H1 (cell line): ENCODE measurements at regions not wholly inside any gene's neighbourhood (a gene's known extent, or its start where the extent isn't known, plus 50 kb on each side); places are given as distances from the start of the nearest gene placed in this dataset.

Source experiments
- CBX5 ChIP-seq: fragments of 300-800, 300-1000 bp; sonication (generic); IDR thresholded peaks from 2 replicates; pipeline ENCODE4 v1.7.1; 2016; ENCODE audit warnings: antibody characterized with exemption, low read length, low read depth

DNA sequence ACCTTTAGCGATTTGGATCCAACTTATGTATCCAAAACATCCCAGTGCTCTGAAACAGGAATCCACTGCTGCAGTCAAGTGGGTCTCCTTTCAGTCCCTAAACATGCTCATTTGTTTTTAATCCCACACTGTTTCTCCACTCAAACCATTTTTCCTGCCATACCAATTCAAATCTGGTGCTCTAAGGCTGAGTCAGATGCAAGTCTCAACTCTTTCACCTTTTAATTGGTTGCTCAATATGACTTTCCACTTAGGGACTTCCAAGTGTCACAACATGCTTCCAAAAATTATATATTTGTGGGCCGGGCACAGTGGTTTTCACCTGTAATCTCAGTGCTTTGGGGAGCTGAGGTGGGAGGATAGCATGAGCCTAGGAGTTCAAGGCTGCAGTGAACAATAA is 113.4 kb upstream of the TANK start (continued):
- TF ChIP-seq CBX5, result no peak
